Activated T-cell treated with anti-CD3 and anti-CD28 coated beads for 48 hours (primary cell): ENCODE measurements at regions not wholly inside any gene's neighbourhood (a gene's known extent, or its start where the extent isn't known, plus 50 kb on each side); places are given as distances from the start of the nearest gene placed in this dataset.

Experiments used
- DNase-seq: peaks from one replicate; pipeline ENCODE4 v3.0.0-alpha.2; 2020; ENCODE audit warnings: low read depth

- no peak for DNase-seq
These were observed 299.8 kb upstream of the THBS1 start for GRCh38 chr15:39281094-39281493.

GRCh38 chr15:39282663-39283208 is 298.1 kb upstream of the THBS1 start:
- DNase-seq: no peak

GRCh38 chr15:39283531-39283930 is 297.3 kb upstream of the THBS1 start:
- DNase-seq: no peak

- no peak for DNase-seq
These were observed 295.8 kb upstream of the THBS1 start for GRCh38 chr15:39285071-39285470.

- DNase-seq: no peak
These were observed 295.2 kb upstream of the THBS1 start for GRCh38 chr15:39285663-39286062.

GRCh38 chr15:39286706-39287105 is 294.2 kb upstream of the THBS1 start:
- DNase-seq: no peak

GRCh38 chr15:39287322-39288195 is 293.3 kb upstream of the THBS1 start:
- no peak for DNase-seq

- no peak for DNase-seq
These were observed 290.0 kb upstream of the THBS1 start for GRCh38 chr15:39290711-39291435.

- DNase-seq: no peak
These were observed 289.2 kb upstream of the THBS1 start for GRCh38 chr15:39291690-39292089.

- no peak for DNase-seq
These were observed 283.9 kb upstream of the THBS1 start for GRCh38 chr15:39296955-39297354.

GRCh38 chr15:39298271-39298962 is 282.5 kb upstream of the THBS1 start:
- DNase-seq: no peak

GRCh38 chr15:39299486-39300267 is 281.2 kb upstream of the THBS1 start:
- no peak for DNase-seq

GRCh38 chr15:39300451-39301153 is 280.3 kb upstream of the THBS1 start:
- no peak for DNase-seq

- DNase-seq: no peak
These were observed 279.3 kb upstream of the THBS1 start for GRCh38 chr15:39301589-39301999.

- DNase-seq: no peak
These were observed 277.9 kb upstream of the THBS1 start for GRCh38 chr15:39302936-39303335.

GRCh38 chr15:39304201-39304841 is 276.6 kb upstream of the THBS1 start:
- DNase-seq: no peak

- no peak for DNase-seq
These were observed 275.7 kb upstream of the THBS1 start for GRCh38 chr15:39304931-39305728.

GRCh38 chr15:39310633-39311032 is 270.2 kb upstream of the THBS1 start:
- no peak for DNase-seq

- DNase-seq: no peak
These were observed 267.9 kb upstream of the THBS1 start for GRCh38 chr15:39312984-39313383.

- no peak for DNase-seq
These were observed 267.4 kb upstream of the THBS1 start for GRCh38 chr15:39313467-39313866.
